ENCODE measurements at regions not wholly inside any gene's neighbourhood (a gene's known extent, or its start where the extent isn't known, plus 50 kb on each side); places are given as distances from the start of the nearest gene placed in this dataset.

DNA sequence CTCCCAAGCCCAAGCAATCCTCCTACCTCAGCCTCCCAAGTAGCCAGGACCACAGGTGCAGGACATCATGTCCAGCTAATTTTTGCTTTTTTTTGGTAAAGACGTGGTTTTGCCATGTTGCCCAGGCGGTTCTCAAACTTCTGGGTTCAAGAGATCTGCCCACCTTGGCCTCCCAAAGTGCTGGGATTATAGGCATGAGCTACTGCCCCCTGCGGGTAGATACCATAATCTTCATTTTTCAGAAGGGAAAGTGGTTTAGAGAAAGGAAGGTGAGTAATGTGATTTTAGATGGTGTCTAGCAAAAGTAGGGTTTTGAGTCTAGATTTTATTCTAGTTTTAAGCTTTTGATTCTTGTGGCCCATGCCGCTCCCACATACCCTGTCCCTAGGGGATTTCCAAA lies 205.3 kb upstream of the CLNK start:
- no peak for ATAC-seq
- intact Hi-C loops (cut with DNase I, micrococcal nuclease), result no loop called here
- Histone ChIP-seq H3K4me3 (no peak overlapping the region), H3K4me1 (ENCODE audit: low read depth) (no peaks in the 10 kb centered on the region), H3K36me3 (ENCODE audit: low read depth) (no peaks in the 10 kb centered on the region), H3K9me3 (no peaks in the 10 kb centered on the region)
- DNase-seq, result no peak
- TF ChIP-seq, protein P1, sequence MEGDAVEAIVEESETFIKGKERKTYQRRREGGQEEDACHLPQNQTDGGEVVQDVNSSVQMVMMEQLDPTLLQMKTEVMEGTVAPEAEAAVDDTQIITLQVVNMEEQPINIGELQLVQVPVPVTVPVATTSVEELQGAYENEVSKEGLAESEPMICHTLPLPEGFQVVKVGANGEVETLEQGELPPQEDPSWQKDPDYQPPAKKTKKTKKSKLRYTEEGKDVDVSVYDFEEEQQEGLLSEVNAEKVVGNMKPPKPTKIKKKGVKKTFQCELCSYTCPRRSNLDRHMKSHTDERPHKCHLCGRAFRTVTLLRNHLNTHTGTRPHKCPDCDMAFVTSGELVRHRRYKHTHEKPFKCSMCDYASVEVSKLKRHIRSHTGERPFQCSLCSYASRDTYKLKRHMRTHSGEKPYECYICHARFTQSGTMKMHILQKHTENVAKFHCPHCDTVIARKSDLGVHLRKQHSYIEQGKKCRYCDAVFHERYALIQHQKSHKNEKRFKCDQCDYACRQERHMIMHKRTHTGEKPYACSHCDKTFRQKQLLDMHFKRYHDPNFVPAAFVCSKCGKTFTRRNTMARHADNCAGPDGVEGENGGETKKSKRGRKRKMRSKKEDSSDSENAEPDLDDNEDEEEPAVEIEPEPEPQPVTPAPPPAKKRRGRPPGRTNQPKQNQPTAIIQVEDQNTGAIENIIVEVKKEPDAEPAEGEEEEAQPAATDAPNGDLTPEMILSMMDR (IDR thresholded peaks at IDR 0.05), result no peak

DNA sequence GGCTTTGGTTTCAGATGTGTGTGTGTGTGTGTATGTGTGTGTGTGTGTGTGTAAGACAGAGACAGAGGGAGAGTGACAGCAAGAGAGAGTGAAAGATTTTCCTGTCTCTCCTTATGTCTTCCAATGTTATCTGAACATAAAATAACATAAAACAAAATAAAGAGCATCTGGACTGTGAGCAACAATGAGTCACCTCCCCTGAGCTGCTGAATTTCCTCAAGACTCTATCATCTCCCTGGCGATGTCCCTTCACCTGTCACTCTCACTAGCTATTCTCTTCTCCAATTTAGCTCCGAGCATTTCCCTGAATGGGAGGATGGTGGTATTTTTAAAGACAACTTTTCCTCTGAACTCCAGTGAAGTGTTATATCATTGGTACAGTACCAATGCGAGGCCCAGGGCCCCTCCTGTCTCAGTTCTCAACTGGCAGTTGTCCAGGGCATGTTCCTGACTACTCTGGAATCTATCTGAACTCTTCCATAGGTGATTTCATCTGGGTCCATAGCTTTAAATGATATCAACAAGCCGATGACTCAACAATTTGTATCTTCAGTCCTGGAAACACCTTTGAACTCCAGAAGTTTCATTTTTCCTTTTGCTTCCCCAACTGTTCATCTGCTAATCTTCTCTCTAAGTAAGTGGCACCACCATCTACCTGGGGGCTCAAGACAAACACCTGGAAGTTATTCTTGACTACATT lies 195.0 kb upstream of the CLNK start:
- DNase-seq, result no peak
- Histone ChIP-seq H3K4me1 (ENCODE audit: low read depth) (no peaks in the 10 kb centered on the region), H3K4me3 (no peak overlapping the region), H3K9me3 (no peaks in the 10 kb centered on the region), H3K36me3 (ENCODE audit: low read depth) (no peaks in the 10 kb centered on the region)
- TF ChIP-seq, protein P1 (IDR thresholded peaks at IDR 0.05), result no peak
- ATAC-seq, result peak; percentile 58
- intact Hi-C loops (cut with DNase I, micrococcal nuclease), result no loop called here

DNA sequence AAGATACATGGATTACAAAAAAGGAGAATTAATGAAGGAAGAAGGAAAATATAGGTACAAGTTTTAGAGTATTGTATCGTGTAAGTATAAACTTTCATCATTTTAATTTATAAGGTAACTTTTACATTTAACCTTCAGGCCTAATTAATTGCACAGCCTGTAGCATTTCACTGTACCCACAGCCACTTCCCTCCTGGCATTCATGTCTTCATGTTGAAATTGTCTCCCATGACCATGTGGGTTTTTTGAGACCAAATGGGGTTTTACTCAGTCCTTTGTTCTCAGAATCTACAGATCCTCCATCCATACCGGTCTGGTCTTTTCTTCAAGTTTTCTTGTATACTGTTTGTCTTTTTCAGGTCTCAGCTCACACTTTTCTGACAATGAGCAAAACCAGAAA lies 194.3 kb upstream of the CLNK start:
- no peak overlapping the region for H3K4me3 ChIP-seq
- H3K36me3 ChIP-seq (ENCODE audit: low read depth), result no peaks in the 10 kb centered on the region
- no peak for DNase-seq
- no peaks in the 10 kb centered on the region for H3K9me3 ChIP-seq
- no peak for ATAC-seq
- intact Hi-C loops (cut with DNase I, micrococcal nuclease), result no loop called here
- TF ChIP-seq, protein P1 (IDR thresholded peaks at IDR 0.05), result no peak
- no peaks in the 10 kb centered on the region for H3K4me1 ChIP-seq (ENCODE audit: low read depth)

DNA sequence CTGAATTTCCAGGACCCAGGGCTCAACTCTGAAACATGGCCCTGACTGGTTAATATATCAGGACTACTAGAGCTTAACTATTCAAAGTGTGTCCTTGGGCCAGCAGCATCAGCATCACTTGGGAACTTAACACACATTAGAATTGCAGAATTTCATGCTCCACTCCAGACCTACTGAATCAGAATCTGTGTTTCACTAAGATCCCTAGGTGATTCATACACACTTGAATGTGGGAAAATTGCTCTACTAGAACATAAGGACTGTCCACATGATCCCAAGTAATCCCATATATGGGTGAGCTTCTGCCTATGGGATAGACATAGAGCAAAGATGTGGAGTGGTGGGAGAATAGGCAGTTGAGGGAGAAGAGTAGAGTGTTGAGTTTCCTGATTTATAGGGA lies 192.5 kb upstream of the CLNK start:
- Histone ChIP-seq H3K9me3 (no peaks in the 10 kb centered on the region), H3K4me3 (no peak overlapping the region), H3K4me1 (ENCODE audit: low read depth) (no peaks in the 10 kb centered on the region), H3K36me3 (ENCODE audit: low read depth) (no peaks in the 10 kb centered on the region)
- intact Hi-C loops (cut with DNase I, micrococcal nuclease), result no loop called here
- TF ChIP-seq, protein P1 (IDR thresholded peaks at IDR 0.05), result no peak
- DNase-seq (no peak), ATAC-seq (no peak)

DNA sequence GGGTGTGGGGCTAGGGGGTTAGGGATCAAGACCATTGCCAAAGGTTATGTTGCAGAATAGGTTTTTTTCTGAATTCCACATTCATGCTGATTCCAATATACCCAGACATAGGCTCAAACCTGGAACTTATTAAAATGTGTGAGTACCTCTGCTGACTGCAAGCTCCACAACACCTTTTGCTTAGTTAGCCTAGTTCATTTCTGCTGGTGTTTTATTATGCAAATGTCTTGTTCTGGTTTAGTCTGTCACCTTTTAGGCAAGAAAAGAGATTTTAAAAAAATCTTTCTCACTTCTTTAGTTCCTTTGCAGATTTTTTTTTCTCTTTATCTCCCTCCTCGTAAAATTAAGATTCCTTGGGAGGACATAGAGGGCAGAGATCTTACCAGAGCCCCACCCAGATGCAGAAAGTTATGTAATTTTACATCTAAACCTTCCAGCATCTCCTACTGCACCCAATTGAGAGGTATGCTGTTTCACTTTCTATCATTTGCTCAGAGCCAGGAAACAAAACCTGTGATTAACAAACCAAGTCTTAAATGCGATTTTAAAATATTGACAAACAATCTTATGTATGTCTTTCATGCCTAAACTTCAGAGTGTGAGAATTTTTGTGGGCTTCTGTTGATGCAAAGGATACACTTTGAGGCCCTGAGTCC lies 190.7 kb upstream of the CLNK start:
- Histone ChIP-seq H3K4me3 (no peak overlapping the region), H3K36me3 (ENCODE audit: low read depth) (no peaks in the 10 kb centered on the region), H3K4me1 (ENCODE audit: low read depth) (no peaks in the 10 kb centered on the region), H3K9me3 (no peaks in the 10 kb centered on the region)
- TF ChIP-seq, protein P1 (IDR thresholded peaks at IDR 0.05), result no peak
- intact Hi-C loops (cut with DNase I, micrococcal nuclease), result no loop called here
- ATAC-seq, result no peak
- DNase-seq, result no peak

Measured in mucosa of descending colon (tissue), 3 donors.